K562 (cell line): ENCODE measurements at regions not wholly inside any gene's neighbourhood (a gene's known extent, or its start where the extent isn't known, plus 50 kb on each side); places are given as distances from the start of the nearest gene placed in this dataset.
A peak's percentile ranks its signal among the peaks of the same experiment; 100 is the strongest.

ENCODE experiments used
- ATAC-seq: fragments of 200-7000 bp; cut with Tn5 transposase; 3 replicates; pipeline ENCODE4 v1.9.1; 2020; ENCODE audit warnings: moderate library complexity
- BruUV-seq: library from RNA; stranded (reverse); fragments of 400-500 nt; replicated peaks from 2 replicates; lab custom pipeline; 2021; lab: Mats Ljungman, UMichigan
- CTCF ChIA-PET: fragments of 300-600 bp; formaldehyde crosslinking; extraction: SDS; loops from one replicate; lab custom pipeline; 2021; ENCODE audit warnings: low intra/inter-chr PET ratio; lab: Yijun Ruan, JAX
- POLR2A ChIA-PET: fragments of 300-600, 350-650 bp; sonication (Branson Sonifier 250); formaldehyde crosslinking; extraction: SDS; loops from one replicate; lab custom pipeline; 2021; ENCODE audit warnings: antibody characterized with exemption, inconsistent platforms; lab: Yijun Ruan, JAX
- DNase-seq, 4 experiments: peaks; one replicate each; pipeline versions ENCODE4 v3.0.0 to v3.0.0-alpha.2; 2011 to 2018; ENCODE audit warnings: low spot score in 3 of 4, mixed read lengths in 3 of 4; ENCODE audit errors: extremely low read depth in 1 of 4
- FAIRE-seq: peaks from 2 replicates; lab custom pipeline; 2011; peaks lifted over from hg19 to GRCh38; lab: Jason Lieb, UNC
- H2AFZ ChIP-seq: 2 replicates; pipeline ENCODE4 v1.6.0; 2011; ENCODE audit warnings: low read depth, low read length, control low read depth, inconsistent platforms
- H3K27ac ChIP-seq: fragments of 200-600 bp; 3 replicates; pipeline ENCODE4 v1.8.0; 2011; ENCODE audit warnings: low read depth, mild to moderate bottlenecking, control low read depth, inconsistent platforms, low read length, moderate library complexity, mixed read lengths; ENCODE audit errors: extremely low read depth
- H3K27me3 ChIP-seq, 2 experiments: fragments of 300-600 bp in 1 of 2; 2 replicates in 1 of 2; 3 replicates in 1 of 2; pipeline versions ENCODE4 v1.6.0 to v1.8.0; 2011; ENCODE audit warnings: inconsistent platforms in 2 of 2, low read length in 2 of 2, mild to moderate bottlenecking in 1 of 2, mixed read lengths in 1 of 2, moderate library complexity in 1 of 2; ENCODE audit not compliant: control insufficient read depth in 2 of 2, insufficient read depth in 2 of 2
- H3K36me3 ChIP-seq: fragments of 300-600 bp; 3 replicates; pipeline ENCODE4 v1.8.0; 2011; ENCODE audit warnings: mild to moderate bottlenecking, low read length, inconsistent platforms; ENCODE audit not compliant: control insufficient read depth, insufficient read depth
- H3K4me1 ChIP-seq, 2 experiments: fragments of 200-600 bp in 1 of 2; replicated peaks in 1 of 2; 2 replicates in 1 of 2; 3 replicates in 1 of 2; pipeline versions ENCODE4 v1.5.1 to v1.8.0; 2011; ENCODE audit warnings: inconsistent platforms in 2 of 2, low read length in 2 of 2, mild to moderate bottlenecking in 1 of 2, mixed read lengths in 1 of 2, moderate library complexity in 1 of 2; ENCODE audit not compliant: control insufficient read depth in 2 of 2, insufficient read depth in 2 of 2
- H3K4me2 ChIP-seq: 2 replicates; pipeline ENCODE4 v1.6.1; 2011; ENCODE audit warnings: low read length, control low read depth, inconsistent platforms, mixed read lengths; ENCODE audit not compliant: insufficient read depth
- H3K4me3 ChIP-seq: fragments of 200-600 bp; sonication (generic), shearing (Covaris generic); 2 replicates; pipeline ENCODE4 v1.5.1; 2016; ENCODE audit warnings: control low read depth, inconsistent platforms
- H3K79me2 ChIP-seq: fragments of 200-600 bp; 3 replicates; pipeline ENCODE4 v1.8.0; 2011; ENCODE audit warnings: low read length, inconsistent platforms; ENCODE audit not compliant: control insufficient read depth, insufficient read depth
- H3K9ac ChIP-seq, 2 experiments: 2 replicates each; pipeline versions ENCODE4 v1.6.0 to v1.6.1; 2011; ENCODE audit warnings: low read depth in 2 of 2, low read length in 2 of 2, control low read depth in 1 of 2, inconsistent platforms in 1 of 2, mild to moderate bottlenecking in 1 of 2, mixed read lengths in 1 of 2; ENCODE audit not compliant: insufficient read depth in 1 of 2
- H3K9me1 ChIP-seq: one replicate; pipeline ENCODE4 v1.6.0; 2011; ENCODE audit warnings: inconsistent platforms, mild to moderate bottlenecking, low read length, moderate library complexity; ENCODE audit not compliant: control insufficient read depth, insufficient read depth
- H3K9me3 ChIP-seq: replicated peaks from 2 replicates; pipeline ENCODE4 v1.5.1; 2011; ENCODE audit warnings: low read depth, low read length, inconsistent platforms; ENCODE audit not compliant: control insufficient read depth, insufficient read depth
- H4K20me1 ChIP-seq: replicated peaks from 2 replicates; pipeline ENCODE4 v1.6.1; 2011; ENCODE audit warnings: low read length, inconsistent platforms, mixed read lengths; ENCODE audit not compliant: control insufficient read depth, insufficient read depth
- BACH1 ChIP-seq: fragments of 200-800 bp; sonication (Bioruptor generic); IDR thresholded peaks from 2 replicates; pipeline ENCODE4 v1.6.1; 2016; ENCODE audit warnings: missing genetic modification characterization, missing compliant biosample characterization
- CREBBP ChIP-seq: IDR thresholded peaks from one replicate; pipeline ENCODE4 v1.6.1; 2012; ENCODE audit warnings: low read depth, mild to moderate bottlenecking, control low read depth, inconsistent platforms, low read length
- CTBP1 ChIP-seq: fragments of 450-650 bp; IDR thresholded peaks from 2 replicates; pipeline ENCODE4 v1.6.1; 2016; ENCODE audit warnings: borderline replicate concordance
- LEF1 ChIP-seq: fragments of 450-650 bp; IDR thresholded peaks from 2 replicates; pipeline ENCODE4 v1.6.1; 2016; ENCODE audit warnings: mild to moderate bottlenecking
- U2AF1 ChIP-seq: fragments of 200-400 bp; formaldehyde crosslinking; optimal IDR thresholded peaks from 2 replicates; pipeline ENCODE3; 2017; ENCODE audit warnings: mild to moderate bottlenecking, low read depth, low read length, moderate library complexity
- ZNF583 ChIP-seq: fragments of 250-450 bp; sonication (Bioruptor Pico); IDR thresholded peaks from 2 replicates; pipeline ENCODE4 v1.4.0; 2020
- WGBS: fragments of 100-300 bp; shearing (Covaris generic); methylation state at CpG from one replicate; pipeline ENCODE4 v1.1.6; 2016; ENCODE audit warnings: low coverage, mixed read lengths; ENCODE audit not compliant: insufficient coverage; ENCODE audit errors: missing lambda C conversion rate; 5-methylcytosine and 5-hydroxymethylcytosine counted together
- in situ Hi-C: fragments of 300-500 bp; cut with MboI; formaldehyde crosslinking; loops from 4 replicates; pipeline ENCODE4 v1.15.0; 2018; ENCODE audit warnings: inconsistent platforms, mixed read lengths
- intact Hi-C: fragments of 100-400 bp; cut with micrococcal nuclease; formaldehyde crosslinking; loops from 2 replicates; pipeline ENCODE4 v1.14.2; 2022
- TF ChIP-seq, protein P1 (sequence below): fragments of 250-450 bp; sonication (Bioruptor Pico); IDR thresholded peaks from 2 replicates; pipeline ENCODE4 v1.4.0; 2020; ENCODE audit warnings: mild to moderate bottlenecking
- TF ChIP-seq, protein P2 (sequence below), 2 experiments: fragments of 450-650 bp in 1 of 2; sonication (generic) in 1 of 2; formaldehyde crosslinking in 1 of 2; IDR thresholded peaks in 1 of 2; conservative IDR thresholded peaks in 1 of 2; 2 replicates each; pipeline versions ENCODE4 v1.6.1 to v1.8.1; 2016 to 2023; ENCODE audit warnings: mild to moderate bottlenecking in 2 of 2, moderate library complexity in 2 of 2, inconsistent platforms in 1 of 2, missing genetic modification reagents in 1 of 2

DNA sequence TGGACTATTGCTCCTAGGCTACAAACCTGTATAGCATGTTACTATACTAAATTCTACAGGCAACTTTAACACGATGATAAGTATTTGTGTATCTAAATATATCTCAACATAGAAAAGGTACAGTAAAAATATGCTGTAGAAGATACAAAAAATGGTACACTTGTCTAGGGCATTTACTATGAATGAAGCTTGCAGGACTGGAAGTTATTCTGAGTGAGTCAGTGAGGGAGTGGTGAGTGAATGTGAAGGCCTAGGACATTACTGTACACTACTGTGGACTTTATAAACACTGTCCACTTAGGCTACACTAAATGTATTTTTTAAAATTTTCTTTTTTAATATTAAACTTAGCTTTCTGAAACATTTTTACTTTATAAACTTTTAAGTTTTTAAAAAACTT lies 140.5 kb upstream of the SGO1 start:
- no peaks in the 10 kb centered on the region for H3K9me3 ChIP-seq
- FAIRE-seq (no peak), ATAC-seq (peak; percentile 25; the same call in 2 of the 3 replicates), DNase-seq (no peak)
- no peak overlapping the region for H3K4me2 ChIP-seq
- BruUV-seq: no TSS peak
- H3K27ac ChIP-seq: peak overlapping the region; percentile 2; the same call in 1 of the 3 replicates
- no peak overlapping the region for H3K9ac ChIP-seq
- no peak for TF ChIP-seq ZNF583 (CRISPR knock-in tag)
- TF ChIP-seq, protein P1, sequence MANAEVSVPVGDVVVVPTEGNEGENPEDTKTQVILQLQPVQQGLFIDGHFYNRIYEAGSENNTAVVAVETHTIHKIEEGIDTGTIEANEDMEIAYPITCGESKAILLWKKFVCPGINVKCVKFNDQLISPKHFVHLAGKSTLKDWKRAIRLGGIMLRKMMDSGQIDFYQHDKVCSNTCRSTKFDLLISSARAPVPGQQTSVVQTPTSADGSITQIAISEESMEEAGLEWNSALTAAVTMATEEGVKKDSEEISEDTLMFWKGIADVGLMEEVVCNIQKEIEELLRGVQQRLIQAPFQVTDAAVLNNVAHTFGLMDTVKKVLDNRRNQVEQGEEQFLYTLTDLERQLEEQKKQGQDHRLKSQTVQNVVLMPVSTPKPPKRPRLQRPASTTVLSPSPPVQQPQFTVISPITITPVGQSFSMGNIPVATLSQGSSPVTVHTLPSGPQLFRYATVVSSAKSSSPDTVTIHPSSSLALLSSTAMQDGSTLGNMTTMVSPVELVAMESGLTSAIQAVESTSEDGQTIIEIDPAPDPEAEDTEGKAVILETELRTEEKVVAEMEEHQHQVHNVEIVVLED (CRISPR knock-in tag): no peak
- 0 out of 2 replicates have a peak, but pooled peaks have one; percentile 5 for TF ChIP-seq BACH1
- intact Hi-C loops (loop anchor here (10.0 kb wide), 2 partner anchors 282 to 382 kb away; partner anchors contain the start of genes KAT2B and RAB5A), in situ Hi-C loops (no loop called here)
- H2AFZ ChIP-seq: peak overlapping the region; percentile 87
- no peak overlapping the region for H3K4me3 ChIP-seq
- H4K20me1 ChIP-seq: no peaks in the 10 kb centered on the region
- no peaks in the 10 kb centered on the region for H3K27me3 ChIP-seq
- H3K36me3 ChIP-seq: no peaks in the 10 kb centered on the region
- no peaks in the 10 kb centered on the region for H3K9me1 ChIP-seq
- WGBS: 33% methylated on average over 1 of the region's 1 CpG
- POLR2A ChIA-PET: interaction anchor here (0.7 to 1.0 kb wide), 2 partner anchors 18 to 219 kb away, joined by 3 to 5 read pairs; no protein-coding TSS in a partner anchor
- CTCF ChIA-PET: no interaction called here
- no peaks in the 10 kb centered on the region for H3K79me2 ChIP-seq
- peaks cover 18 to 60% of the 10 kb centered on the region in 2 experiments for H3K4me1 ChIP-seq

DNA sequence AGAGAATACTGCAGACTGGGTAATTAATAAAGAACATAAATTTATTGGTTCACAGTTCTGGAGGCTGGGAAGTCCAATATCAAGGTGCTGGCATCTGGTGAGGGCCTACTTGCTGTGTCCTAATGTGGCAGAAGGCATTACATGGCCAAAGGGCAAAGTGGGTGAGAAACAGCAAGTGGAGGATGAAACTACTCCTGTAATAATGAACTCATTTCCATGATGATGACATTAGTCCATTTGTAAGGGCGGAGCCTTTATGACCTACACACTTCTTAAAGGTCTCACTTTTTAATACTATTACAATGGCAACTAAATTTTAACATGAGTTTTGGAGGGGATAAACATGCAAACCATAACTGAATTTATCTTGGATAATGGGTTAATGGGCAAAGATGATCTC lies 139.6 kb upstream of the SGO1 start:
- Histone ChIP-seq H2AFZ (peak overlapping the region; percentile 87), H3K9me1 (no peaks in the 10 kb centered on the region), H3K4me2 (peak overlapping the region; percentile 24; the same call in 1 of the 2 replicates), H3K79me2 (no peaks in the 10 kb centered on the region), H3K4me1 (peaks cover 16 to 62% of the 10 kb centered on the region in 2 experiments), H3K4me3 (no peak overlapping the region), H3K9ac (peak overlapping the region in 1 of 2 experiments; percentile 13; a peak in 1 of 4 replicates), H4K20me1 (no peaks in the 10 kb centered on the region), H3K27me3 (no peaks in the 10 kb centered on the region), H3K9me3 (no peaks in the 10 kb centered on the region), H3K27ac (peak overlapping the region; percentile 76), H3K36me3 (no peaks in the 10 kb centered on the region)
- WGBS: 56% methylated on average over 1 of the region's 1 CpG
- ChIA-PET POLR2A (interaction anchor here (0.6 kb wide), 1 partner anchor 133 kb away, joined by 3 read pairs; no protein-coding TSS in a partner anchor), CTCF (no interaction called here)
- DNase-seq (no peak), FAIRE-seq (no peak), ATAC-seq (no peak)
- in situ Hi-C loops (no loop called here), intact Hi-C loops (loop anchor here (10.0 kb wide), 2 partner anchors 281 to 381 kb away; partner anchors contain the start of genes KAT2B and RAB5A)
- TF ChIP-seq LEF1: 0 out of 2 replicates have a peak, but pooled peaks have one; percentile 1
- TF ChIP-seq, protein P2, sequence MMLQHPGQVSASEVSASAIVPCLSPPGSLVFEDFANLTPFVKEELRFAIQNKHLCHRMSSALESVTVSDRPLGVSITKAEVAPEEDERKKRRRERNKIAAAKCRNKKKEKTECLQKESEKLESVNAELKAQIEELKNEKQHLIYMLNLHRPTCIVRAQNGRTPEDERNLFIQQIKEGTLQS (IDR thresholded peaks at IDR 0.05): peak; percentile 58
- TF ChIP-seq, protein P2 (CRISPR knock-in tag; conservative IDR thresholded peaks at IDR 0.05): 0 out of 2 replicates have a peak, but pooled peaks have one; percentile 33
- no peak for TF ChIP-seq CREBBP
- TF ChIP-seq CTBP1: 0 out of 2 replicates have a peak, but pooled peaks have one; percentile 3
- TF ChIP-seq U2AF1: no peak
- no TSS peak for BruUV-seq
